Fibroblast of lung (primary cell): ENCODE measurements at regions not wholly inside any gene's neighbourhood (a gene's known extent, or its start where the extent isn't known, plus 50 kb on each side); places are given as distances from the start of the nearest gene placed in this dataset.
"Not testable (repeated sequence)": the region's sequence is repeated elsewhere in the genome, so short reads cannot be mapped to it uniquely, and the experiment has no call there.

Experiments
- DNase-seq, 2 donors: peaks; one replicate each; pipeline versions ENCODE4 v3.0.0 to v3.0.0-alpha.2; 2010; ENCODE audit warnings: low read depth in 2 of 2
- H2AFZ ChIP-seq: 2 replicates; pipeline ENCODE4 v1.5.1; 2012; ENCODE audit warnings: low read length, control low read depth, inconsistent platforms
- H3K27ac ChIP-seq: 2 replicates; pipeline ENCODE4 v1.5.1; 2011; ENCODE audit warnings: low read length, control low read depth; ENCODE audit not compliant: insufficient read depth
- H3K27me3 ChIP-seq: 2 replicates; pipeline ENCODE4 v1.5.1; 2011; ENCODE audit warnings: mild to moderate bottlenecking, low read length; ENCODE audit not compliant: control insufficient read depth, insufficient read depth
- H3K36me3 ChIP-seq: 2 replicates; pipeline ENCODE4 v1.5.1; 2011; ENCODE audit warnings: low read length; ENCODE audit not compliant: control insufficient read depth, insufficient read depth
- H3K4me1 ChIP-seq: 2 replicates; pipeline ENCODE4 v1.5.1; 2011; ENCODE audit warnings: low read length; ENCODE audit not compliant: control insufficient read depth, insufficient read depth; ENCODE audit errors: extremely low read depth
- H3K4me2 ChIP-seq: 2 replicates; pipeline ENCODE4 v1.5.1; 2011; ENCODE audit warnings: low read length, control low read depth; ENCODE audit not compliant: insufficient read depth; ENCODE audit errors: extremely low read depth
- H3K4me3 ChIP-seq, 4 experiments: fragments of 200-600 bp in 1 of 4; sonication (generic) in 1 of 4; replicated peaks in 1 of 4; 2 replicates each; pipeline ENCODE4 v1.5.1; 2011 to 2016; ENCODE audit warnings: low read length in 4 of 4, low read depth in 3 of 4, mild to moderate bottlenecking in 3 of 4, control low read depth in 2 of 4, inconsistent platforms in 1 of 4, mixed read lengths in 1 of 4; ENCODE audit not compliant: insufficient read depth in 1 of 4; ENCODE audit errors: control extremely low read depth in 1 of 4
- H3K79me2 ChIP-seq: 2 replicates; pipeline ENCODE4 v1.5.1; 2012; ENCODE audit warnings: mild to moderate bottlenecking, low read length, inconsistent platforms; ENCODE audit not compliant: control insufficient read depth, insufficient read depth
- H3K9ac ChIP-seq: 2 replicates; pipeline ENCODE4 v1.5.1; 2011; ENCODE audit warnings: mild to moderate bottlenecking, low read length, control low read depth; ENCODE audit not compliant: insufficient read depth
- H3K9me3 ChIP-seq: 2 replicates; pipeline ENCODE4 v1.5.1; 2012; ENCODE audit warnings: low read depth, low read length; ENCODE audit not compliant: control insufficient read depth, insufficient read depth
- H4K20me1 ChIP-seq: 2 replicates; pipeline ENCODE4 v1.5.1; 2011; ENCODE audit warnings: low read length; ENCODE audit not compliant: control insufficient read depth, insufficient read depth; ENCODE audit errors: extremely low read depth
- CTCF ChIP-seq, 2 donors: IDR thresholded peaks in 1 of 2; conservative IDR thresholded peaks in 1 of 2; 1 replicate in 1 of 2; 2 replicates in 1 of 2; pipeline ENCODE4 v1.5.1; 2011 to 2012; ENCODE audit warnings: low read length in 2 of 2, control low read depth in 1 of 2, inconsistent platforms in 1 of 2, low read depth in 1 of 2, mild to moderate bottlenecking in 1 of 2
- EZH2 ChIP-seq: IDR thresholded peaks from 2 replicates; pipeline ENCODE4 v1.5.1; 2012; ENCODE audit warnings: low read length, control low read depth, mild to moderate bottlenecking; ENCODE audit errors: missing control alignments

- no peaks in the 10 kb centered on the region for H3K27me3 ChIP-seq
- H3K36me3 ChIP-seq, result no peaks in the 10 kb centered on the region
- no peak overlapping the region for H3K4me3 ChIP-seq
- no peaks in the 10 kb centered on the region for H3K79me2 ChIP-seq
- H3K27ac ChIP-seq, result no peak overlapping the region
- no peaks in the 10 kb centered on the region for H3K4me1 ChIP-seq
- TF ChIP-seq CTCF (conservative IDR thresholded peaks at IDR 0.05 in 1 of 2, IDR thresholded peaks at IDR 0.05 in 1 of 2; ENCODE audit: low read depth in 1 of 2, low read length in 2 of 2), result no peak
- TF ChIP-seq EZH2, result no peak
- H3K4me2 ChIP-seq, result no peak overlapping the region
- H2AFZ ChIP-seq, result no peak overlapping the region
- no peaks in the 10 kb centered on the region for H4K20me1 ChIP-seq
- no peaks in the 10 kb centered on the region for H3K9me3 ChIP-seq
- no peak for DNase-seq
- H3K9ac ChIP-seq, result no peak overlapping the region
These were observed 93.3 kb upstream of the PCDH20 start for GRCh38 chr13:61508936-61509335.

GRCh38 chr13:61500176-61500575 is 84.5 kb upstream of the PCDH20 start:
- Histone ChIP-seq H3K27ac (no peak overlapping the region), H2AFZ (no peak overlapping the region), H4K20me1 (no peaks in the 10 kb centered on the region), H3K79me2 (no peaks in the 10 kb centered on the region), H3K36me3 (no peaks in the 10 kb centered on the region), H3K9ac (no peak overlapping the region), H3K4me2 (no peak overlapping the region), H3K4me1 (no peaks in the 10 kb centered on the region), H3K9me3 (no peaks in the 10 kb centered on the region), H3K27me3 (no peaks in the 10 kb centered on the region), H3K4me3 (no peak overlapping the region)
- TF ChIP-seq CTCF (conservative IDR thresholded peaks at IDR 0.05 in 1 of 2, IDR thresholded peaks at IDR 0.05 in 1 of 2; ENCODE audit: low read depth in 1 of 2, low read length in 2 of 2), result no peak
- no peak for TF ChIP-seq EZH2
- DNase-seq, result no peak

GRCh38 chr13:61495648-61496047 is 80.0 kb upstream of the PCDH20 start:
- TF ChIP-seq EZH2 (no peak), CTCF (conservative IDR thresholded peaks at IDR 0.05 in 1 of 2, IDR thresholded peaks at IDR 0.05 in 1 of 2; ENCODE audit: low read depth in 1 of 2, low read length in 2 of 2) (no peak)
- no peaks in the 10 kb centered on the region for H3K4me1 ChIP-seq
- H3K4me3 ChIP-seq, result no peak overlapping the region
- H2AFZ ChIP-seq, result no peak overlapping the region
- H3K27me3 ChIP-seq, result no peaks in the 10 kb centered on the region
- H3K36me3 ChIP-seq, result no peaks in the 10 kb centered on the region
- no peak overlapping the region for H3K4me2 ChIP-seq
- no peak overlapping the region for H3K9ac ChIP-seq
- H3K79me2 ChIP-seq, result no peaks in the 10 kb centered on the region
- no peak overlapping the region for H3K27ac ChIP-seq
- no peaks in the 10 kb centered on the region for H3K9me3 ChIP-seq
- DNase-seq, result no peak
- H4K20me1 ChIP-seq, result no peaks in the 10 kb centered on the region

- H3K9ac ChIP-seq, H3K27me3 ChIP-seq, H3K4me1 ChIP-seq, H3K36me3 ChIP-seq, DNase-seq, H4K20me1 ChIP-seq, H3K9me3 ChIP-seq, H3K27ac ChIP-seq, H3K4me2 ChIP-seq, H3K79me2 ChIP-seq, H2AFZ ChIP-seq, H3K4me3 ChIP-seq: not testable (repeated sequence)
These were observed 77.9 kb upstream of the PCDH20 start for GRCh38 chr13:61493556-61493955.
